ENCODE measurements at regions not wholly inside any gene's neighbourhood (a gene's known extent, or its start where the extent isn't known, plus 50 kb on each side); places are given as distances from the start of the nearest gene placed in this dataset.
"Not testable (repeated sequence)": the region's sequence is repeated elsewhere in the genome, so short reads cannot be mapped to it uniquely, and the experiment has no call there.

GRCh38 chr18:38648179-38648578 lies 1082.6 kb upstream of the CELF4 start:
- DNase-seq, result no peak

- DNase-seq, result no peak
These were observed 1080.7 kb upstream of the CELF4 start for GRCh38 chr18:38646296-38646695.

GRCh38 chr18:38644875-38645641 lies 1079.5 kb upstream of the CELF4 start:
- DNase-seq, result no peak

- no peak for DNase-seq
These were observed 1077.1 kb upstream of the CELF4 start for GRCh38 chr18:38642711-38643110.

GRCh38 chr18:38639700-38640099 lies 1074.1 kb upstream of the CELF4 start:
- not testable (repeated sequence) for DNase-seq

GRCh38 chr18:38635709-38636430 lies 1070.3 kb upstream of the CELF4 start:
- no peak for DNase-seq

- DNase-seq, result no peak
These were observed 1068.5 kb upstream of the CELF4 start for GRCh38 chr18:38634117-38634516.

GRCh38 chr18:38633333-38633732 lies 1067.7 kb upstream of the CELF4 start:
- no peak for DNase-seq

- no peak for DNase-seq
These were observed 1053.5 kb upstream of the CELF4 start for GRCh38 chr18:38619129-38619528.

- no peak for DNase-seq
These were observed 1050.7 kb upstream of the CELF4 start for GRCh38 chr18:38616306-38616705.

- DNase-seq, result no peak
These were observed 1047.3 kb upstream of the CELF4 start for GRCh38 chr18:38612904-38613303.

- DNase-seq, result no peak
These were observed 1045.7 kb upstream of the CELF4 start for GRCh38 chr18:38611036-38611964.

- no peak for DNase-seq
These were observed 1041.2 kb upstream of the CELF4 start for GRCh38 chr18:38606841-38607240.

GRCh38 chr18:38602341-38602740 lies 1036.7 kb upstream of the CELF4 start:
- no peak for DNase-seq

- no peak for DNase-seq
These were observed 1022.0 kb upstream of the CELF4 start for GRCh38 chr18:38587571-38587970.

- no peak for DNase-seq
These were observed 1020.7 kb upstream of the CELF4 start for GRCh38 chr18:38586327-38586726.

GRCh38 chr18:38579764-38580163 lies 1014.2 kb upstream of the CELF4 start:
- no peak for DNase-seq

- DNase-seq, result no peak
These were observed 1011.3 kb upstream of the CELF4 start for GRCh38 chr18:38576916-38577315.

GRCh38 chr18:38576349-38576748 lies 1010.8 kb upstream of the CELF4 start:
- no peak for DNase-seq

- no peak for DNase-seq
These were observed 1010.0 kb upstream of the CELF4 start for GRCh38 chr18:38575648-38576047.

GRCh38 chr18:38575023-38575422 lies 1009.4 kb upstream of the CELF4 start:
- no peak for DNase-seq

GRCh38 chr18:38572554-38573111 lies 1007.0 kb upstream of the CELF4 start:
- peak in 1 of 2 experiments; percentile 36 for DNase-seq

GRCh38 chr18:38571651-38572050 lies 1006.1 kb upstream of the CELF4 start:
- no peak for DNase-seq
